Mesenteric fat pad (tissue), 1 donor: ENCODE measurements at regions not wholly inside any gene's neighbourhood (a gene's known extent, or its start where the extent isn't known, plus 50 kb on each side); places are given as distances from the start of the nearest gene placed in this dataset.
"Not testable (repeated sequence)": the region's sequence is repeated elsewhere in the genome, so short reads cannot be mapped to it uniquely, and the experiment has no call there.

Experiments
- DNase-seq: peaks from one replicate; pipeline ENCODE4 v3.0.0-alpha.2; 2020; ENCODE audit warnings: low spot score
- donor health status: DM: yes; HTN: yes; CAD: no.

DNA sequence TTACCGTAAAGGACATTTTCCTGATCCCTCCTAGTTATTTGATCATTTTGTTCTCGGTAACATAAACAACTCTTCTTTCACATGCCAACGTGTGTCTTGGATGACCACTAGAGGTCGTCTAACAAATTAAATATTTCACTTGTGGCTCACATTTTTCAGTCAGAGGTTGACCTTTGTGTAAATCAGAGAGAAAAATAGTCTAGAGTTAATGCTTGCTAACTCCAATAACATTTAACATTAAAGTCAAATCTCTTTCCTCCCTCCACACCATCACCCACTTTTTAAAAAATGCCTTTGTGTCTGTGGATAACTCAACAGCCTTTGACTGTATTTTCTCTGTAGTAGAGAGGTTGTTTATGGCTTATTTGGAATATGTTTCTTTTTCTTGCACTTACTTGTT lies 220.5 kb upstream of the B3GALT2 start:
- DNase-seq: no peak

DNA sequence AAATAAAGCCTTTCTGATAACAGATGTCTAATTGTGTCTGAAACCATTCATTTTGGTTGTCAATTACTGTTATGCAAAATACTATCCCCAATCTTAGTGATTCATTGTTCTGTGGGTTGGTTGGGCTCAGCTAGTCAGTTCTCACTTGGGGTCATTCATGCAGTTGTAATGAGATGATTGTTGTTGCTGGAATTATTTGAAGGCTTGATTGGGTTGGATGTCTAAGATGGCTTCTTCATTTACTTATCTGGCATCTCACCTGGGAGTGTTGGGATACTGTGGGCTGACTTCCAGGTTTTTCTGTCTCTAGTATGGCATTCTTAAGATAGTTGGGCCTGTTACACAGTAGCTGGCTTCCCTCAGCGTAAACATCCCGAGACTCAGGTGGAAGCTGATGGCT lies 217.8 kb upstream of the B3GALT2 start:
- no peak for DNase-seq

DNA sequence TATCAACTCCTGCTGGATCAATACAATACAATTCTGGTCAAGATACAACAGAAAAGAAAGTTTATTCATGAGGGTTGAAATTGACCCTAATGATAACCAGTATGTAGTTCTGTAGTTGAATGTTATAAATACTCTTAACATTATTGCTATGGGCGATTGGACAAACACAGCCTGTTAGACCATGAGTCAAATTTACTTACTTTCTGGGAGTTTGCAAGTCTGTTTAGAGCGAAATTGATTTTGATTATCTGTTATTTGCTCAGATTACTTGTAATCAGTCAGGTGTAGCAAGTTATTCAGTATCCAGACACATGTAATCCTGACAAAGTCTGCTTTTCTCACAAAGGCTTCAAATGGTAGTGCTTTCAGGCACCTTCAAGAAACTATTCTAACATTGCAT lies 216.6 kb upstream of the B3GALT2 start:
- DNase-seq: no peak

GRCh38 chr1:193402037-193402436 lies 215.6 kb upstream of the B3GALT2 start:
- no peak for DNase-seq

DNA sequence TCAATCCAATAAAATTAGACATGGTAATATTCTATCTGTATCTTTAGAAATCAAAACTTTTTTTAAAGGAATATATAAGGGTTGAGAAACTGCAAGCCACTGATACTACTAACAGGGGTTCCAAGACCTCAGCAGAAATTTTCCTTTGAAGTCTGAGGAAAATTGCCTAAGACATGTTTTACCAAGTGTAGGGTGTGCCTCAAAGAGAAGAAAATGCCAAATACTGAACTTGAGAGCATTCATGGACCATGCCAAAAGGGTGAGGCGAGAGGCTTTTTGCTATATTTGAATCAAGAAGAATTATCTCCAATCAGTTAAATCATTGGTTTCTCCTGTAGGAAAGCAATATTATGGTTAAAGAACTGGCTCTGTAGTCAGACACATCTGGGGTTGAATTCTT lies 207.9 kb upstream of the B3GALT2 start:
- no peak for DNase-seq

DNA sequence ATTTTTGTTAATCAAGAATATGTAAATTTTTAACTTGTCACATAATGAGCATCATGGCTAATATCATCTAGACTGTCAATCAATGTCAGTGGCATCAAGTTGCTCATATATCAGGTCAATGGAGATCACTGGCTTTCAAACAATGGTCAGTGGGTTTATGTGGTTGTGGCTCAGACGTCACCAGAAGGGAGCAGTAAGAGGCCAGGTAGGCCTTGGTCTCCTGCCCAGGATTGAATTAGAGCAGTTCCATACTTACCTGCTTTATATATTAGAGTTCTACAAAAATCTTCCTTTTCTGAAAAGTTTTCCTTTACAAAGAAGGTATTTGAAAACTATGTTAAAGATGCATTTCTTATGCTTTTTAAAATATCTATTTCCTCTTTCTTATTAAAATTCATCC lies 206.3 kb upstream of the B3GALT2 start:
- DNase-seq: no peak

DNA sequence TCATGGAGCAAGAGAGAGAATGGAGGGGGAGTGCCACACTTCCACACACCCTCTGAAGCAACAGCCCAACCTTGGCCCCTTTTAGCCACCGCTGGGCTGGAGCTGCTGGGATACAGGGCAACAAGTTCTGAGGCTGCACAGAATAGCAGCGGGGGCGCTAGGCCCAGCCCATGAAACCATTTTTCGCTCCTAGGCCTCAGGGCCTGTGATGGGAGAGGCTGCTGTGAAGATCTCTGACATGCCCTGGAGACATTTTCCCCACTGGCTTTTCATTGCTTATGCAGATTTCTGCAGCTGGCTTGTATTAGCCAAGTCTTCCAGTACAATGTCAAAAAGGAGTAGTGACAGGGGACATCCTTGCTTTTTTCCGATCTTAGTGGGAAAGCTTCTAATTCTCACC lies 202.3 kb upstream of the B3GALT2 start:
- no peak for DNase-seq

DNA sequence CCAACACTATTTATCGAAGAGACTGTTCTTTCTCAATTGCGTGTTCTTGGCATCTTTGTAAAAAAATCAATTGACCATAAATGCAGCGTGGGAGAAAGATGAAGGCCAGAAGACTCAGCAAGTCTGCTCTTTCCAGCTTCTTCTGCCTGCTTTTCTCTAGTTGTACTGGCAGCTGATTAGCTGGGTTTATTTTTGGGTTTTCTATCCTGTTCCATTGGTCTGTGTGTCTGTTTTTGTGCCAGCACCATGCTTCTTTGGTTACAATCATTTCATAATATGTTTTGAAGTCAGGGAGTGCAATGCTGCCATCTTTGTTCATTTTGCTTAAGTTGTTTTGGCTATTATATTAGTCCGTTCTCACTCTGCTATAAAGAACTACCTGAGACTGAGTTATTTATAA lies 201.8 kb upstream of the B3GALT2 start:
- DNase-seq: no peak

DNA sequence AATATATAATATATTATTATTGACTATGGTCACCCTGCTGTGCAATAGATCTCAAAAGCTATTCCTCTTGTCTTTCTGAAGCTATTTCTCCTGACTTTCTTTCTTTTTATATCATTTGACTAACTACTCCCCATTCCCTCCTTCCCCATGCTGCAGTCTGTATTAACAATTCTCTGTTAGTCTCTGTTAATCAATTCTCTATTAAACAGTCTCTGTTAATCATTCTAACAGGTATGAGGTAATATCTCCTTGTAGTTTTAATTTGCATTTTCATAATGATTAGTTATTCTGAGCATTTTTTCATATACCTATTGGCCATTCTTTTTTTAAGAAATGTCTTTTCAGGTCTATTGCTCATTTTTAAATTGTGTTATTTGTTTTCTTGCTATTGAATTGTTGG lies 201.0 kb upstream of the B3GALT2 start:
- DNase-seq: no peak

DNA sequence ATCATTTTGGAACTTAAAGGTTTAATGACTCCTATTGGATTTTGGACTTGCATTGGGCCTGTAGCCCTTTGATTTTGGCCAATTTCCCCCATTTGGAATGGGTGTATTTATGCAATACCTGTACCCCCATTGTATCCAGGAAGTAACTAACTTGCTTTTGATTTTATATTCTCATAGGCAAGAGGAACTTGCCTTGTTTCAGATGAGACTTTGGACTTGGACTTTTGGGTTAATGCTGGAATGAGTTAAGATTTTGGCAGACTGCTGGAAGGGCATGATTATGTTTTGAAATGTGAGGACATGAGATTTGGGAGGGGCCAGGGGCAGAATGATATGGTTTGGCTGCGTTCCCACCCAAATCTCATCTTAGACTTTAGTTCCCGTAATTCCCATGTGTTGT lies 192.0 kb upstream of the B3GALT2 start:
- not testable (repeated sequence) for DNase-seq

- no peak for DNase-seq
These were observed 191.1 kb upstream of the B3GALT2 start for GRCh38 chr1:193377472-193377871.

- no peak for DNase-seq
These were observed 186.1 kb upstream of the B3GALT2 start for GRCh38 chr1:193372553-193372952.

GRCh38 chr1:193368302-193368701 lies 181.9 kb upstream of the B3GALT2 start:
- no peak for DNase-seq

DNA sequence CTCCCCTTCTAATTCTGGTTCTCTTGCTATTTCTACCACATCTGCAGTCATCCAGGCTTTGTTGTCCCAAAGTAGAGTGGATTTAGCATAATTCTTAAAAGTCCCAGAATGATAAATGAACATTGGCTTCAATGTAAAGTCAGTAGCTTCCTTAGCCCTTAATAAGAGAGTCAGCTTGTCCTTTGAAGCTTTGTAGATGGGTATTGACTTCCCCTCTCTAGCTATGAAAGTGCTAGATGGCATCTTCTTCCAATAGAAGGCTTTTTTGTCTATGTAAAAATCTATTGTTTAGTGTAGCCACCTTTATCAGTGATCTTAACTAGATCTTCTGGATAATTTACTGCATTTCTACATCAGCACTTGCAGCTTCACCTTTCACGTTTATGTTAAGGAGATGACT lies 181.4 kb upstream of the B3GALT2 start:
- no peak for DNase-seq

DNA sequence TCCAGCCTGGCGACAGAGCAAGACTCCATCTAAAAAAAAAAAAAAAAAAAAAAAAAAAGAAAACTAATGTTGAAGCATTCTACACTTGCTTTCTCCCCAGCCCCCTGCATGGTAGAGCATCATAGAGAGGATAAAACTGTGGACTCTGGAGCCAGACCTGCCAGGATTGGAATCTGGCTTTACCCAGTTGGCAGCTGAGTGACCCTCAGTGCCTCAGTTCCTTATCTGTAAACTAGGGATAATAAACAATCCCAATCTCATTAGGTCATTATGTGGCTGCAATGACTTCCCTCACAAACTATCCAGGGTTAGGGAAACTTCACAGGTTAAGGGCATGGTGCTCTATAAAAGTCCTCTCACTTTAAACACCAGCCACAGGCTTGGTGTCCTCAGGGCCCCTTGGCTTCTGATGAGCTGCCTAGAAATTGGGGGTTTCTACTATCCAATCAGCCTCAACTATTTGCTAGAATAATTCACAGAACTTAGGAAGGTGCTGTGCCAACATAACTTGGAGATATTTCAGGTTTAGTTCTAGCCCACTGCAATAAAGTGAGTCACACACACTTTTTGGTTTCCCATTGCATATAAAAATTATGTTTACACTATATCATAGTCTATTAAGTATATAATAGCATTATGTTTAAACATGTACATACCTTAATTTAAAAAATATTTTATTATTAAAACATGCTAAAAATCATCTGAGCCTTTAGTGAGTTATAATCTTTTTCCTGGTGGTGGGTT lies 180.5 kb upstream of the B3GALT2 start:
- DNase-seq: no peak

DNA sequence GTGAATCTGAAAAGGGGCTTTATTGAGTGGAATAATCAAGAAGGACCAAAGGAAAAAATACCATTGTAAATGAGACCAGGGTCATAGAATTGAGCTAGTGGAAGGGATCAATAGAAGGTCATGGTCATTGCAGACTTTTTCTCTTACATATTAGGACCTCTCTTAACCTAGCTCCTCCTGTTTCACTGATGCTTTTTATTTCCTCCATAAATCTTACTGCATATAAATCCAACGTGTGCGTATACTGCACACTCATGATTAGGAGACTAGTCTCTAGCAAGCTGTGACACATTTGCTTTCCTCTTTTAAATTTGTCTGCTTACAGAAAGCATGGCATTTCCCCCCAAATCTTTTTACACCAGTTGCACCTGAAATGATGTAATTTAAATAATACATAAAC lies 179.6 kb upstream of the B3GALT2 start:
- no peak for DNase-seq

GRCh38 chr1:193359631-193360030 lies 173.2 kb upstream of the B3GALT2 start:
- no peak for DNase-seq

- no peak for DNase-seq
These were observed 172.0 kb upstream of the B3GALT2 start for GRCh38 chr1:193358419-193358818.

DNA sequence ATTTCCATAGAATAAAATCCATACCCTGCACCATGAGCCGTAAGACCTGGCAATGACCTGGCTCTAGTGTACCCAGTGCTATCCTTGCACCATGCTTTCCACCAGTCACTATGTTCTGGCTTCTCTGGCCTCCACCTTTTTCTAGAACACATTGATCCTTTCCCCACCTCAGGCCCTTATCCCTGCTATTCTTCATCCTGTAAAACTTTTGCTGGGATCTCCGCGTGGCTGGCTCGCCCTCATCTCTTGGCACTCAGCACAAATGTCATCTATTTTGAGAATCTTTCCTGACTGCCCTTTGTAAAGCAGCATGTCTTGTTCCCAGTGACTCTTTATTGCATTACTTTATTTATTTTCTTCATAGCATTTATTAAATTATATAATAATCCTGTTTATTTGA lies 169.8 kb upstream of the B3GALT2 start:
- DNase-seq: no peak

GRCh38 chr1:193355626-193356025 lies 169.2 kb upstream of the B3GALT2 start:
- no peak for DNase-seq

DNA sequence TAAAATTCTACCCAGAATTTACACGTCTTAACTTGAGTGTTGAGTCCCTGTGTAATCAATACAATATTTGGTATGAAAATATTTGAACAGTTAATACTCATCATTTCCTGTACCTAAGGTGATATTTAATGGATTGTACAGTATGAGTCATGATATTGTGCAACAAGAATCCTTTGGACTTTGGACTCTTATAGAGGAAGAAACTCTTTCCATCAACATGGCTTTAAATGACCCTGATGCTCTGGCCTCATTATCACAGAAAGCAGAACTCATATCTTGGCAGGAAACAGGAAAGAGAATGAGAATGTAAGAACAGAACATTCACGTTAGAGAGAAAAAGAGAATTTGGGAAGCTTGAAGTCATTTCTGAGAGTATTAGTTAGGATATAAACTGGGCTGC lies 168.8 kb upstream of the B3GALT2 start:
- DNase-seq: no peak

DNA sequence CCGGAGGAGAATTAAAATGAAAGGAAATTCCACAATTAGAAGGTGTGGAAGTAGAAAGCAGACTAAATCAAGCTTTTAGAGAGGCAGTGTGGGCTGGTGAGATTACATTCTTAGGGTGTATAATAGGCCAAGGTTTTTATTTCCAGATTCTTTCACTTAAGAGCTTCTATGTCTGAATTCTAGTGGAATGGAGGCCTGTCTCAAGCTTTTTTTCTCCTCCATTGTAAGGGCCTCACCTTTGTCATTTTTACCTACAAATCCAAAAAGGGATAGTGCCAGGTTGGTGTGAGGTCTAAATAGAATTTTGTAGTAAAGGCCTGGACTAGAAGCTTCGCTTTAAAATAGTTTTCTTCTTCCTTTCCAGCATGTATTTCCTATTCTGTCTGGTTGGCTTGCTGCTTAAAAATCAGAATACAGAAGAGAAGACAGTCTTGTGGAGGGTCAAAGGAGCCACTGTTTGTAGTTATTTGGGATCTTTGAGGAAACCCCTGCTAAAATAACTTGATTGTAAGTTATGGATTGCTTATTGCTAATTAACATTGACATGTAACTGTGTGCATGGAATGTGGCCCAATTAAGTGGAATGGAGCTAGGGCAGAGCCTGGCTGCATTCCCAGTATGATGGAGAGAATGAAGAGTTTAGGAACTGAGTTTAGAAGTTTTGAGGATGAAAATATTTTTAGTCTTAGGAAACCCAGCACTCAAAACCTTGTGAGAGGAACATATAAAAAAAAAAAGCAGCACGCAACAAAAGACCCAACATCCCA lies 162.5 kb upstream of the B3GALT2 start:
- DNase-seq: no peak
